AG04449 (cell line): ENCODE measurements at regions not wholly inside any gene's neighbourhood (a gene's known extent, or its start where the extent isn't known, plus 50 kb on each side); places are given as distances from the start of the nearest gene placed in this dataset.
"Not testable (repeated sequence)": the region's sequence is repeated elsewhere in the genome, so short reads cannot be mapped to it uniquely, and the experiment has no call there.

ENCODE experiments used
- CTCF ChIA-PET: fragments of 350-600 bp; formaldehyde crosslinking; extraction: SDS; loops from one replicate; lab custom pipeline; 2021; ENCODE audit warnings: antibody characterized with exemption; lab: Yijun Ruan, JAX
- POLR2A ChIA-PET: fragments of 400-600, 350-600 bp; formaldehyde crosslinking; extraction: SDS; loops from one replicate; lab custom pipeline; 2020; ENCODE audit warnings: antibody characterized with exemption, inconsistent platforms; lab: Yijun Ruan, JAX
- DNase-seq: peaks from one replicate; pipeline ENCODE4 v3.0.0-alpha.2; 2010; ENCODE audit warnings: low read depth, low spot score
- H3K4me3 ChIP-seq: 2 replicates; pipeline ENCODE4 v1.5.1; 2011; ENCODE audit warnings: low read depth, mild to moderate bottlenecking, control low read depth, low read length

DNA sequence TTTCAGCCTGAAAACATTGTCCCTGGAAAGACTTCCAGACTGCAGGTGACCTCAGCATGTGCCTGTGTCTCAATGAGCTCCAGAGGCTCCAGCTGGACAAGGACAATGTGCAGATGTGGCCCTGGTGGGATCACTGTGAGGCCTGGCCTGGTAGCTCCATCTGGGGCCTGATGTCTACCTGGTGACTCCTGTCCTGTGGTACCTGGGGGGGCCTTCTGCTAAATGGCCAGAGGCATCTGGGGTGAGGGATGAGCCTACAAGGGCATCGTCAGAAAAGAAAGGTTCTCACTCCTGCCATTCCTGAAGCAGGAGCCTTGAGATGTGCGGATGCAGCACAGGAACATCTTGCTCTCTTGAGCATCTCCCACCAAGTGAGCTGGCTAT is 1494.0 kb upstream of the TPTE start:
- POLR2A ChIA-PET, H3K4me3 ChIP-seq, DNase-seq, CTCF ChIA-PET: not testable (repeated sequence)

DNA sequence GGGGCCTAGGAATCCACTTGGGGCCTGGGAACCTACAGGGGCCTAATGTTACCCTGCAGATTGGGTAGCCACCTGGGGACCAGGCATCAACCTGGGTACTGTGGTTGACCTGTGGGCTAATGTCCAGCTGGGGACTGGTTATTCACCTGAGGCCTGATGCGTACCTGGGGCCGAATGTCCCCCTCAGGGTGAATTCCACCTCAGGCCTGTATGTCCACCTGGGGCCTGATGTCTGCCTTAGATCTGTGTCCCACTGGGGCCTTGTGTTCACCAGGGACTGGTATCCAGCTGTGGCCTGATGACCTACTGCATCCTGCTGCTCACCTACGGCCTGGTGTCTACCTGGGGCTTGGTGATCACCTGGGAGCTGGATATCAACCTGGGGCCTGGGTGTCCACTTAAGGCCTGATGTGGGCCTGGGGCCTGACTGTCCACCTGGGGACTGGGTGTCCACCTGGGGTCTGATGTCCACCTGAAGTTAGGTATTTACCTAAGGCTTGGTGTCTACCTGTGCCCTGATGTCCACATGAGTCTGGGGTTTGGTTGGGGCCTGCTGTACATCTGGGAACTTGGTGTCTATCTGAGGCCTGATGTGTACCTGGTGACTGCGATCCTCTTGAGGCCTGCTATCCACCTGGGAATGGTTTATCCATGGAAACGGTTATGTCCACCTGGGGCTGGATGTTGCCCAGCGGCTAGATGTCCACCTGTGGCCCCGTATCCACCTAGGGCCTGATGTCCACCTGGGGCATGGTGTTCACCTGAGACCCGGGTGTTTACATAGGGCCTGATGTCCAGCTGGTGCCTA is 1492.6 kb upstream of the TPTE start:
- CTCF ChIA-PET, DNase-seq, POLR2A ChIA-PET, H3K4me3 ChIP-seq: not testable (repeated sequence)

DNA sequence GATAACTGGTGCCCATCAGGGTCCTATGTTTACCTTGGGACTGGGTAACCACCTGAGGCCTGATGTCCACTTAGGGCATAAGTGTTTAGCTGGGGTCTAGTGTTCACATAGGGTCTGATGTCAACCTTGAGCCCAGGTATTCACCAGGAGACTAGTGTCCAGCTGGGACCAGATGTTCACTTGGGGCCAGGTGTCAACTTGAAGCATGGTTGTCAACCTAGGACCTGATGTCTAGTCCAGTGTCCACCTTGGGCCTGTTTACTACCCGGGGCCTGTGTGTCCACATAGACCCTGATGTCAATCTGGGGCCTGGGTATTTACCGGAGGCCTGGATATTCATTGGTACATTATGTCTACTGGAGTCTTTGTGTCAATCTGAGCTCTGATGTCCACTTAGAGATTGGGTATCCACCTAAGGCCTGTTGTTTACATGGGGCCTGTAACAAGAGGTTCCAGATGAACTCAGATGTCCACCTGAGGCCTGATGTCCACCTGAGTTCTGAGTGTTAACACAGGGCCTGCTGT is 1491.2 kb upstream of the TPTE start:
- POLR2A ChIA-PET, DNase-seq, H3K4me3 ChIP-seq, CTCF ChIA-PET: not testable (repeated sequence)

DNA sequence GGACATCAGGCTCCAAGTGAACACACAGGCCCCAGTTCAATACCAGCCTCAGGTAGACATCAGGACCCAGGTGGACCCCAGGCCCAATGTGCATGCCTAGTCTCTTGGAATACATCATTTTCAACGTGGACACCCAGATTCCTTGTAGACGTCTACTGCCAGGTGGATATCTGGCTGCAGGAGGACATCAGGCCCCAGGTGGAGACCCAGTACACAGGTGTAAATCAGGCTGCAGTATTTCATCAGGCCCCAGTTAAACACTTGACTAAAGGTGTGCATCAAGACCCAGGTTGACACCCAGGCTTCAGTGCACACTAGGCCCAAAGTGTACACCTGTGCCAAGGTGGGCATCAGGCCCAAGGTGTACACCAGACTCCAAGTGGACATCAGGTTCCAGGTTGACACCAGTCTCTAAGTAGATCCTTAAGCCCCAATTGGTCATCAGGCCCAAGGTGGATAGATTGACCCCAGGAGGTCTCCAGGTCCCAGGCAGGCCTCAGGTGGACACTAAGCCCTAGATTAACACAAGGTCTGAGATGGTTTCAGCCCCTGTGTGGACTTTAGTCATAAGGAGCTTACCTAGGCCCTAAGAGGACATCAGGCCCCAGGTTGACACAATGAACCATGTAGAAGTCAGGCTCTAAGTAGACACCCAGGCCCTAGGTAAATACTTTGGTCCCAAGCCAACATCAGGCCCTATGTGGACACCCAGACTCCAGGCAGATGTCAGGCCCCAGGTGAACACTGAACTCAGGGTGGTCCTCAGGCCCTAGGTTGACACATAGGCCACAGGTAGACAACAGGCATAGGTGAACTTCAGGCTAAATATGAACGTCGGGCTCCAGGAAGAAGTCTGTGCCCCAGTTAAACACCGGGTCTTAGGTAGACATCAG is 1489.7 kb upstream of the TPTE start:
- POLR2A ChIA-PET, CTCF ChIA-PET, H3K4me3 ChIP-seq, DNase-seq: not testable (repeated sequence)

DNA sequence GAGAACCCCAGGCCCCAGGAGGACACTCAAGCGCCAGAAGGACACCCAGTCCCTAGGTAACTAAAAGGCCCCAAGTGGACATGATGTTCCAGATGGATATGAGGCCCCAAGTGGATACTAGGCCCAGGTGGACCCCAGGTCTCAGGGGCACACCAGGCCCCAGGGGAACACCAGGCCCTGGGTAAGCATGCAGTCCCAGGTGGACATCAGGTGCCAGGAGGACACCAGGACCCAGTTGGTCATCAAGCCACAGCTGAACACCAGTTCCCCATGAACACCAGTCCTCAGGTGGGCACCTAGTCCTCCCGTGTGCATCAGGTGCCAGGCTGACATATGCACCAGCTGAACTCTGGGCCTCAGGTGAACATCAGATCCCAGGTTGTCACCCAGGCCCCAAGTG is 1488.8 kb upstream of the TPTE start:
- DNase-seq, H3K4me3 ChIP-seq, CTCF ChIA-PET, POLR2A ChIA-PET: not testable (repeated sequence)

DNA sequence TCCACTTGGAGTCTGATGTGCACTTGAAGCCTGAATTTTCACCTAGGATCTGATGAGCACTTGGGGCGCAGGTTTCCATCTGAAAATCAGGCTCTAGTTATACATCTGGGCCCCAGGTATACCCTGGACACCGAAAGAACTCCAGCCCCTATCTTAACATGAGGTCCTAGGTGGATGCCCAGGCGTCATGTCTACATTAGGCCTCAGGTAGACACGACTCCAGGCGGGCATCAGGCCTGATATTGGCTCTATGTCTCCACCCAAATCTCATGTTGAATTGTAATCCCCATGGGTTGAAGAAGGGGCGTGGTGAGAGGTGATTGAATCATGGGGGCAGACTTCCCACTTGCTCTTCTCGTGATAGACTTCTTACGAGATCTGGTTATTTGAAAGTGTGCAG is 1488.1 kb upstream of the TPTE start:
- H3K4me3 ChIP-seq, DNase-seq, CTCF ChIA-PET, POLR2A ChIA-PET: not testable (repeated sequence)

DNA sequence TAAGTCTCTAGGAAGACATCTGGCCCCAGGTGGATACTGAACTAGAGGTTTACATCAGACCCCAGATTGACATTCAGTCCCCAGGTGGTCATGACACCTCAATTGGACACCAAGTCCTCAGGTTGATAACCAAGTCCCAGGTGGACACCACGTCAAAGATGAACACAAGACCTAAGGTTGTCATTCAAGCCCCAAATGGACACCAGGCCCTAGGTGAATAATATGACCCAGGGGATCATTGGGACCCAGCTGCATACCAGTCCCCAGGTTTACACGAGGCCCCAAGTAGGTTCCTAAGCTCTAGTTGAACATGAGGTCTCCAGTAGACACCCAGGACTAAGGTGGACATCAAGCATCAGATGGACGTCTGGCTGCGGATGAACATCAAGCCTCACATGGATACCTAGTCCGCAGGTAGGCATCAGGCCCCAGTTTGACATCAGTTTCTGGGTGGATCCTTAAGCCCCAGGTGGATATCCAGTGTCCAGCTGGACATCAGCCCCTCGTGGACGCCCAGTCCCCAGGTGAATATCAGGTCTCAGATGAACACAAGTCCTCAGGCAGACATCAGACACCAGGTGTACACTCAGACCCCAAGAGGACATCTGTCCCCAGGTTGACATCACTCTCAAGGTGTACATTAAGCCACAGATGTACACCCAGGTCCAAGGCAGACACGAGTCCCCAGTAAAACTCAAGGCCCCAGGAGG is 1486.7 kb upstream of the TPTE start:
- DNase-seq, CTCF ChIA-PET, POLR2A ChIA-PET: not testable (repeated sequence)

DNA sequence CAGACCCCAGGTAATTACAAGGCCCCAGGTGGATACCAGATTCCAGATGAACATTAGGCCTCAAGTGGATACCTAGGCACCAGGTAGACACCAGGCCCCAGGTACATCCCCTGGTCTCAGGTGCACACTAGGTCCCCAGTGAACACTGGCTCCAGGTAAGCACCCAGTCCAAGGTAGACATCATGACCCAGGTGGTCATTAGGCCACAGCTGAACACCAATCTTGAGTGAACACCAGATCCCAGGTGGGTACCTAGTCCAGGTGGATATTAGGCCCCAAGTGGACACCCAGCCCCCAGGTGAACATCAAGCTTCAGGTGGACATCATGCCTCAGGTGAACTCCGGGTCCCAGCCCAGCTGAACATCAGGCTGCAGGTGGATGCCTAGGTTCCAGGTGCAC is 1486.2 kb upstream of the TPTE start:
- DNase-seq = not testable (repeated sequence)

More for the DNA sequence above, 1486.7 kb upstream of the TPTE start:
- not testable (repeated sequence) for H3K4me3 ChIP-seq

DNA sequence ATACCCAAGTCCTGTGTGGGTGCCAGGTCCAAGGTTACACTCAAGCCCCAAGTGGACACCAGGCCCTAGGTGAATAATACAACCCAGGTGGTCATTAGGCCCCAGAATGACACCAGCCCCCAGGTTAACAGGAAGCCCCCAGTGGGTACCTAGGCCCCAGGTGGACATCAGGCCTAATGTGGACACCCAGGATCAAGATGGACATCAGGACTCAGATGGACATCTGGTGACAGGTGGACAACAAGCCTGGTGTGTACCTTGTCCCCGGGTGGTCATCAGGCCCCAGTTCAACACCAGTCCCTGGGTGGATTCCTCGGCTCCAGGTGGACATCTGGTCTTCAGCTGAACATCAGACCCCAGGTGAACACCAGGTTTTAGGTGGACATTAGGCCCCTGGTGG is 1485.4 kb upstream of the TPTE start:
- DNase-seq, CTCF ChIA-PET, H3K4me3 ChIP-seq, POLR2A ChIA-PET: not testable (repeated sequence)

More for the DNA sequence above, 1486.2 kb upstream of the TPTE start:
- POLR2A ChIA-PET, H3K4me3 ChIP-seq, CTCF ChIA-PET: not testable (repeated sequence)

DNA sequence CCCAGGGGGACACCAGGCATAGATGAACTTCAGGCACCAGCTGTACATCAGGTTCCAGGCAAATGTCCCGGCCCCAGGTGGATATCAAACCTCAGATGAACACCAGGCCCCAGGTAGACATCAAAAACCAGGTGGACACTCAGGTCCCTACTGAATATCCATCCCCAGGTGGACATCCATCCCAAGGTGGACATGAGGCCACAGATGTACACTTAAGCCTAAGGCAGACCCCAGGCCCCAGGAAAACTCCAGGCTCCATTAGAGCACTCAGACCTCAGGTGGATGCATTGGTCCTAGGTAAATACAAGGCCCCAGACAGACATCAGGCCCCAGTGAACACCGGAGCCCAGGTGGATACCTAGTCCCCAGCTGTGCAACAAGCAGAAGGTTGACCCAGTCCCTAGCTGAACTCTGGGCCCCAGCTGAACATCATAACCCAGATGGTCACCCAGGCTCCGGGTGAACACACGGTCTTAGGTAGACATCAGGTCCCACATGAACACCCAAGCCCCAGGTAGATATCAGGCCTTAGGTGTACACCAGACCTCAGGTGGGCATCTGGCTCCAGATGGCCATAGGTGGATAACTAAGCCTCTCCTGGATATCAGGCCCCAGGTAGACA is 1484.3 kb upstream of the TPTE start:
- DNase-seq, POLR2A ChIA-PET, CTCF ChIA-PET, H3K4me3 ChIP-seq: not testable (repeated sequence)

DNA sequence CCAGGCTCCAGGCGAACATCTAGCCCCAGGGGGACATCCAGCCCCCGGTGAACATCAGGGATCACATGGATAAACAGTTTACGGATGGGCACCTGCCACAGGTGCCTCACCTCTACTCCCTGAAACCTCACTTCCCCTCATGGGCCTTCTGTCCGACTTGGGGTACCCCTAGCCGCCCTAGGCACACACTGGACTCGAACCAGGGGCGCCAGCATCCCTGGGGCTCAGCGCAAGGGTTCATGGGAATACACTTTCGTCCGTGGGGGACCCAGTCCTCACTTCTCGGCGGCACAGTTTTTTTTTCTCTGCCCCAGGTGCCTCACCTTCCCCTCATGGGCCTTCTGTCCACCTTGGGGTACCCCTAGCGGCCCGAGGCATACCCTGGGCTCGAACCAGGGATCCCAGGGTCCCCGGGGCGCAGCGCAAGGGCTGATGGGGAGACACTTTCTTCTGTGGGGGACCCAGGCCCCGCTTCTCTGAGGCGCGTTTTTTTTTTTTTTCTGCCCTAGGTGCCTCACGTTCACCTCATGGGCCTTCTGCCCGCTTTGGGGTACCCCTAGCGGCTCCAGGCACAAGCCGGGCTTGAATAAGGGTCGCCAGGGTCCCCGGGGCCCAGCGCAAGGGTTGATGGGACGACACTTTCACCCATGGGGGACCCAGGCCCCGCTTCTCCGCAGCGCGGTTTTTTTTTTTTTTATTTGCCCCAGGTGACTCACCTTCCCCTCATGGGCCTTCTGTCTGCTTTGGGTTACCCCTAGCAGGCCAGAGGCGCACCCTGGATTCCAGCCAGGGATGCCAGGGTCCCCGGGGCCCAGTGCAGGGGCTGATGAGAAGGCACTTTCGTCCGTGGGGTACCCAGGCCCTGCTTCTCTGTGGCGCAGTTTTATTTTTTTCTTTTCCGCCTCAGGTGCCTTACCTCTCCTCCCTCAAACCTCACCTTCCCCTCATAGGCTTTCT is 1483.5 kb upstream of the TPTE start:
- POLR2A ChIA-PET, CTCF ChIA-PET, H3K4me3 ChIP-seq, DNase-seq: not testable (repeated sequence)

DNA sequence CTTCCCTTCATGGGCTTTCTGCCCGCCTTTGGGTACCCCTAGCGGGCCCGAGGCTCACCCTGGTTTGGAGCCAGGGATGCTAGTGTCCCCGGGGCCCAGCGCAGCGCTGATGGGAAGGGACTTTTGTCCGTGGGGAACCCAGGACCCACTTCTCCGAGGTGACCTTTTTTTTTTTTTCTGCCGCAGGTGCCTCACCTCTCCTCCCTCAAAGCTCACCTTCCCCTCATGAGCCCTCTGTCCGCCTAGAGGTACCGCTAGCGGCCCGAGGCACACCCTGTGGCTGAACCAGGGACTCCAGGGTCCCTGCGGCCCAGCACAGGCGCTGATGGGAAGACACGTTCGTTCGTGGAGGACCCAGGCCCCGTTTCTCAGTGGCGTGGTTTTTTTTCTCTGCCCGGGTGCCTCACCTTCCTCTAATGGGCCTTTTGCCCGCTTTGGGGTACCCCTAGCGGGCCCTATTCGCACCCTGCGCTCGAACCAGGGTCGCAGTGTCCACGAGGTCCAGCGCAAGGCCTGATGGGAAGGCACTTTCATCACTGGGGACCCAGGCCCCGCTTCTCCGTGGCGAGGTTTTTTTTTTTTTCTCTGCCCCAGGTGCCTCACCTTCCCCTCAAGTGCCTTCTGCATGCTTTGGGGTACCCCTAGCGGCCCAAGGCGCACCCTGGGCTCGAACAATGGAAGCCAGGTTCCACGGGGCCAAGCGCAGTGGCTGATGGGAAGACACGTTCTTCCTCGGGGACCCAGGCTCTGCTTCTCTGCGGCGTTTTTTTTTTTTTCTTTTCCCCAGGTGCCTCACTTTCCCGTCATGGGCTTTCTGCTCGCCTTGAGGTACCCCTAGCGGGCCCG is 1481.6 kb upstream of the TPTE start:
- CTCF ChIA-PET, H3K4me3 ChIP-seq, DNase-seq, POLR2A ChIA-PET: not testable (repeated sequence)

DNA sequence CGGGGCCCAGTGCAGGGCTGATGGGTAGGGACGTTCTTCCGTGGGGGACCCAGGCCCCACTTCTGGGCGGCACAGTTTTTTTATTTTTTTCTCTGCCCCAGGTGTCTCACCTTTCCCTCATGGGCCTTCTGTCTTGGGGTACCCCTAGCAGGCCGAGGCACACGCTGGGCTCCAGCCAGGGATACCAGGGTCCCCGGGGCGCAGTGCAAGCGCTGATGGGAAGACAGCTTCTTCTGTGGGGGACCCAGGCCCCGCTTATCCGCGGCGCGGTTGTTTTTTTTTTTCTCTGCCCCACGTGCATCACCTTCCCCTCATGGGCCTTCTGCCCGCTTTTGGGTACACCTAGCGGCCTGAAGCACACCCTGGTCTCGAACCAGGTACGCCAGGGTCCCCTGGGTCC is 1481.0 kb upstream of the TPTE start:
- POLR2A ChIA-PET, DNase-seq, H3K4me3 ChIP-seq, CTCF ChIA-PET: not testable (repeated sequence)
